Endodermal cell (in vitro differentiated cells): ENCODE measurements at regions not wholly inside any gene's neighbourhood (a gene's known extent, or its start where the extent isn't known, plus 50 kb on each side); places are given as distances from the start of the nearest gene placed in this dataset.

Experiments
- DNase-seq: peaks from one replicate; pipeline ENCODE4 v3.0.0-alpha.2; 2017
- H3K27ac ChIP-seq: 2 replicates; pipeline ENCODE4 v1.5.1; 2013; ENCODE audit warnings: mild to moderate bottlenecking, low read depth, low read length, moderate library complexity
- H3K27me3 ChIP-seq: 2 replicates; pipeline ENCODE4 v1.6.1; 2013; ENCODE audit warnings: mild to moderate bottlenecking, low read length, moderate library complexity; ENCODE audit not compliant: insufficient read depth, control insufficient read depth, poor library complexity, severe bottlenecking
- H3K36me3 ChIP-seq: 2 replicates; pipeline ENCODE4 v1.7.0; 2013; ENCODE audit warnings: mild to moderate bottlenecking, low read length, moderate library complexity; ENCODE audit not compliant: control insufficient read depth, insufficient read depth
- H3K4me1 ChIP-seq: one replicate; pipeline ENCODE4 v1.7.0; 2013; ENCODE audit warnings: low read length; ENCODE audit not compliant: control insufficient read depth, insufficient read depth
- H3K4me3 ChIP-seq: 2 replicates; pipeline ENCODE4 v1.5.1; 2013; ENCODE audit warnings: mild to moderate bottlenecking, low read length, moderate library complexity
- H3K9ac ChIP-seq: 2 replicates; pipeline ENCODE4 v1.6.1; 2013; ENCODE audit warnings: mild to moderate bottlenecking, low read length, moderate library complexity; ENCODE audit not compliant: poor library complexity, severe bottlenecking; ENCODE audit errors: extremely low read depth
- H3K9me3 ChIP-seq: 2 replicates; pipeline ENCODE4 v1.6.1; 2013; ENCODE audit warnings: mild to moderate bottlenecking, low read length, moderate library complexity; ENCODE audit not compliant: control insufficient read depth
- H3K27ac Mint-ChIP-seq: 2 replicates; pipeline ENCODE4 v1.8.0; 2020; ENCODE audit warnings: mixed read lengths
- H3K27me3 Mint-ChIP-seq: 2 replicates; pipeline ENCODE4 v1.8.0; 2021; ENCODE audit warnings: mild to moderate bottlenecking, mixed read lengths; ENCODE audit not compliant: insufficient read depth
- H3K36me3 Mint-ChIP-seq: 2 replicates; pipeline ENCODE4 v1.8.0; 2020; ENCODE audit warnings: low read depth, mixed read lengths
- H3K4me1 Mint-ChIP-seq: 2 replicates; pipeline ENCODE4 v1.8.0; 2020; ENCODE audit warnings: mixed read lengths
- H3K4me3 Mint-ChIP-seq: 2 replicates; pipeline ENCODE4 v1.8.0; 2020; ENCODE audit warnings: mild to moderate bottlenecking, moderate library complexity, mixed read lengths
- H3K9me3 Mint-ChIP-seq: 2 replicates; pipeline ENCODE4 v1.8.0; 2020; ENCODE audit warnings: mild to moderate bottlenecking, mixed read lengths
- WGBS, 2 experiments: methylation state at CpG; one replicate each; pipeline versions ENCODE4 v1.1.5 to v1.1.7; 2013; ENCODE audit warnings: missing lambda C conversion rate in 2 of 2, mixed read lengths in 1 of 2; ENCODE audit not compliant: insufficient coverage in 1 of 2, insufficient read length in 1 of 2; 5-methylcytosine and 5-hydroxymethylcytosine counted together
- TF ChIP-seq, protein P1 (sequence below): fragments of 200-600 bp; sonication (generic); conservative IDR thresholded peaks from 2 replicates; pipeline ENCODE4 v1.5.0; 2021; ENCODE audit warnings: antibody characterized with exemption, mild to moderate bottlenecking

DNA sequence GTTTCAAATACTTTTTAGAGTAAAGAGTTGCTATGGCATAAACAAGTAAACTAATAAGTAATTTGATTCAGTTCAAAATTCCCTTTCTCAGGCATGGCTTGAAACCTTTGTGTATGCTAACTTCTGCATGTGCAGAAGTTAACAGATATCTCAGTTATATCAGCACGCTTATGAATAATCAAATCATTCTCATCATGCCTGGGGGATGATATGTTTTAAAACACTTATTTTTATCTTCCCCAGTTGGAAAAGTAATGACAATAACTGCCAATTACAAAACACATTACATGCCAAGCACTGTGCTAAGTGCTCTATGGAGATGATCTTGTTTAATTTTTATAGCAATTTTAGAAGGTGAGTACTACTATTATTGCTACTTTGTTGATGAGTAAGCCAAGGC is 146.4 kb downstream of the YIPF5 start:
- H3K36me3 Mint-ChIP-seq: peaks cover 2% of the 10 kb centered on the region
- no peaks in the 10 kb centered on the region for H3K36me3 ChIP-seq
- H3K4me3 ChIP-seq: no peak overlapping the region
- H3K4me1 ChIP-seq: no peaks in the 10 kb centered on the region
- no peaks in the 10 kb centered on the region for H3K4me1 Mint-ChIP-seq
- H3K4me3 Mint-ChIP-seq: no peak overlapping the region
- peaks cover 19% of the 10 kb centered on the region for H3K9me3 ChIP-seq
- no peak for DNase-seq
- peaks cover 28% of the 10 kb centered on the region for H3K9me3 Mint-ChIP-seq
- H3K27ac Mint-ChIP-seq: no peak overlapping the region
- no peaks in the 10 kb centered on the region for H3K27me3 ChIP-seq
- H3K27ac ChIP-seq: no peak overlapping the region
- WGBS, 2 experiments: 75 to 100% methylated on average over 1 of the region's 1 CpG
- H3K27me3 Mint-ChIP-seq: no peaks in the 10 kb centered on the region
- TF ChIP-seq, protein P1, sequence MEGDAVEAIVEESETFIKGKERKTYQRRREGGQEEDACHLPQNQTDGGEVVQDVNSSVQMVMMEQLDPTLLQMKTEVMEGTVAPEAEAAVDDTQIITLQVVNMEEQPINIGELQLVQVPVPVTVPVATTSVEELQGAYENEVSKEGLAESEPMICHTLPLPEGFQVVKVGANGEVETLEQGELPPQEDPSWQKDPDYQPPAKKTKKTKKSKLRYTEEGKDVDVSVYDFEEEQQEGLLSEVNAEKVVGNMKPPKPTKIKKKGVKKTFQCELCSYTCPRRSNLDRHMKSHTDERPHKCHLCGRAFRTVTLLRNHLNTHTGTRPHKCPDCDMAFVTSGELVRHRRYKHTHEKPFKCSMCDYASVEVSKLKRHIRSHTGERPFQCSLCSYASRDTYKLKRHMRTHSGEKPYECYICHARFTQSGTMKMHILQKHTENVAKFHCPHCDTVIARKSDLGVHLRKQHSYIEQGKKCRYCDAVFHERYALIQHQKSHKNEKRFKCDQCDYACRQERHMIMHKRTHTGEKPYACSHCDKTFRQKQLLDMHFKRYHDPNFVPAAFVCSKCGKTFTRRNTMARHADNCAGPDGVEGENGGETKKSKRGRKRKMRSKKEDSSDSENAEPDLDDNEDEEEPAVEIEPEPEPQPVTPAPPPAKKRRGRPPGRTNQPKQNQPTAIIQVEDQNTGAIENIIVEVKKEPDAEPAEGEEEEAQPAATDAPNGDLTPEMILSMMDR: no peak
- no peak overlapping the region for H3K9ac ChIP-seq

DNA sequence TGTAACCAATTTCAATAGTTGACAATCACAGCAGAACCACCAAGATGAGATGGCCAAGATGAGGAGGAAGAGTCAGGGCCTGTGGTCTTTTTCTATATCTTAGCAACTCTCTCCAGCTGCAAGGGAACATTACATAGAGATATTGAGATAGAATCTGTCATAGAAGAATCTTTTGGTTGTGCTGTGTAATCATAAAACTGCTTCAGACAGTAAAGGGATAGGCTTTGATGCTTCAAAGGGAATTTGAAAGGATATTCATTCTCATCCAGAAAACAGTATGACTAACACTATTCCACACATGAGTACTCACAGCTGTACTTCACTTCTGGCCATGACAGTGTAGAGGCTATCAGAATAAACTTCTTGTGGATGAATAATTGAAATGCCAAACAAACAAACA is 145.9 kb downstream of the YIPF5 start:
- no peak overlapping the region for H3K9ac ChIP-seq
- H3K4me1 Mint-ChIP-seq: no peaks in the 10 kb centered on the region

DNA sequence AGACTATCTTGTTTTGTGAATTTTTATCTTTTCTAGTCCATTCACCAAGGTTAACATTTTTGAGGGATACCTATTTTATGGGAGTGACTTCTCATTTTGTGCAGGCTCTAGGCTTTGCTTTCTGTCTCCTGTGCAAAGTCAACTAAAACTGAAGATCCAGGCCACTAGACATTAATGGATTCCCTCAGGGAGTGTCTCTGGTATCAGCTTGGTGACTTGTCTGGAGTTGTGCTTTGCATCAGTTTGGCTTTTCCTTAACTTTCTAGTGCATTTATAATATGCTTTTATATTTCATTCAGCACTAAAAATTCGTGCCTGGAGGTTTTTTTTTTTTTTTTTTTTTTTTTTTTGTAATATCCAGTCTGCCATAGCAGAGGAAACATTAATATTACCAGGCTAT is 144.2 kb downstream of the YIPF5 start:
- Histone ChIP-seq H3K9ac (no peak overlapping the region), H3K4me3 (no peak overlapping the region), H3K9me3 (peaks cover 16% of the 10 kb centered on the region), H3K27ac (no peak overlapping the region), H3K36me3 (no peaks in the 10 kb centered on the region), H3K4me1 (no peaks in the 10 kb centered on the region), H3K27me3 (no peaks in the 10 kb centered on the region)
- H3K4me1 Mint-ChIP-seq: no peaks in the 10 kb centered on the region
- TF ChIP-seq, protein P1: no peak
- no peak overlapping the region for H3K27ac Mint-ChIP-seq
- H3K36me3 Mint-ChIP-seq: no peaks in the 10 kb centered on the region
- no peak overlapping the region for H3K4me3 Mint-ChIP-seq
- WGBS, 2 experiments: no CpG with 5 or more reads among the region's 1 CpG
- no peak for DNase-seq
- H3K27me3 Mint-ChIP-seq: no peaks in the 10 kb centered on the region
- peaks cover 13% of the 10 kb centered on the region for H3K9me3 Mint-ChIP-seq

More for the DNA sequence above, 145.9 kb downstream of the YIPF5 start:
- Mint-ChIP-seq H3K9me3 (peaks cover 28% of the 10 kb centered on the region), H3K27ac (no peak overlapping the region), H3K36me3 (peaks cover 2% of the 10 kb centered on the region), H3K4me3 (no peak overlapping the region), H3K27me3 (no peaks in the 10 kb centered on the region)
- TF ChIP-seq, protein P1: no peak
- no peaks in the 10 kb centered on the region for H3K27me3 ChIP-seq
- H3K4me3 ChIP-seq: no peak overlapping the region
- no peaks in the 10 kb centered on the region for H3K4me1 ChIP-seq
- peaks cover 19% of the 10 kb centered on the region for H3K9me3 ChIP-seq
- H3K36me3 ChIP-seq: no peaks in the 10 kb centered on the region
- no peak overlapping the region for H3K27ac ChIP-seq
- no peak for DNase-seq
